Nucleus accumbens (tissue), 56 donors: ENCODE measurements at regions not wholly inside any gene's neighbourhood (a gene's known extent, or its start where the extent isn't known, plus 50 kb on each side); places are given as distances from the start of the nearest gene placed in this dataset.

ENCODE experiments used
- DNase-seq, 56 donors: peaks; one replicate each; lab custom pipeline; 2025; lab: John Stamatoyannopoulos, UW

DNA sequence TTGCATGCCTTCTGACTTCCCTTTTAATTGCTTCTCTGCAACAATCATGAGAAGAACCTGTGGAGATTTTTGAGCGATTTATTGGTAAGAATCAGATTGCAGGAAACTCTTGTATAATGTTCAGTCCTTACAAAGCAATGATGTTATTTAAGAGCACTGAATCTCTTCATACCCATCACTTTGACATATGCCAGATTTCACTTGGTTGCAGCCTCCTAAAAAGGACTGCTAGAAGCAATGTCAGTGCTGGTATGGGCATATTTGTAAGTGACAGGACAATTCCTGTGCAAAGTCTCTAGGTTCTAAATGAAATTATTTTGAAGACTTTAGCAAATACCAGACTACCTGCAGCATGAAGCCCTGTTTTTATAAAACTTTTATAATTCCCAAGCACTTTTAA lies 2272.7 kb upstream of the WWC1 start:
- DNase-seq: no peak

DNA sequence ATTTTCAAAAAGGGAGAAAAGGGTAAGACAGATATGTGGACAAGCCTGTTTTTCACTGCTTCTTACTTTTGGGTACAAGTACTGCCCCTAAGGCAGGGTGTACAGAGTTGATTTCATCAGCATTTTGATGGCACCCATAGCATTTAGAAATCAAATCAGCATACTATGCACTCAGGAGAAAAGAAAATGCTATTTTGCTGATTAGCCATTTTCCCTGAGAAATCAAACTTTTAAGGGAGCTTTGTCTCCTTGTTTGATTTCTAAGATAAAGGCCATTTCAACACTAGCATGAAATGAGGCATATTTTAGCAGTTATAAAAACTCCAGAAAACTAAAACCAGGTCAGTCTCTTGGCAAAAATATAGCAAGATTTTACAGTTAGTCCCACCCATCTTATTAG lies 2269.4 kb upstream of the WWC1 start:
- DNase-seq: no peak

DNA sequence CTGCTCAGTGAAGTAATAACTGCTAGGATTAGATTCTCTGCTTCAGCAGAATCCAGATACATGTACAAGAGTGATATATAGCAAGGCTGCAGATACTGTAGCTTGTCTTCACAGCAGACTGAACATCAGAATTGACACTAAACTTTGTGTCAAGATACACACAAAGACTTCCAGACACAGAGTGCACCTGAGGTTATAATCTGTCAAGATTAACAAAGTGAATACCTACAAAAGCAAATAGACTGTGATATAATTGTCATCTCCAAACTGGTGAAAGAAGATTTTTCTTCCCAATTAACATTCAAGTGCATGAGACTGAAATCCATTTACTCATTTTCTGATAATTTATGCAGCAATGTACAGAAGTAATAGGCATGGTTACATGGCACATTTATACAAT lies 2266.5 kb upstream of the WWC1 start:
- DNase-seq: no peak

DNA sequence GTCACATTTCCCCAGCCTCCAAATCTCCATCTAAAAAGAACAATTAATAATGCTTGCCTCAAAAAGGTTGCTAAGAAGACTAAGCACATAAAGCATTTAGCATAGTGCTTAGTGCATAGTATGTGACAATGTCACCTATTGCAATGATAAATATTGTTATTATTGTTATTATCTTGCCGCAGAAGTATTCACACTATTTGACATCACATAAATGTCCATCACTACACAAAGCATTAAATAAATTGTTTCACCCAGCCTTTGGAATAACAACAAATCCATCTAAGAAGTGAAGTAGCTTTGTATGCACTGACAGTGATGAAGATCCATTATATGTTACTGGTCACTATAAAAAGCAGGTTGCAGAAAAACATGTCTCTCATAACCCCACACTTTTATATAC lies 2263.9 kb upstream of the WWC1 start:
- DNase-seq: no peak

DNA sequence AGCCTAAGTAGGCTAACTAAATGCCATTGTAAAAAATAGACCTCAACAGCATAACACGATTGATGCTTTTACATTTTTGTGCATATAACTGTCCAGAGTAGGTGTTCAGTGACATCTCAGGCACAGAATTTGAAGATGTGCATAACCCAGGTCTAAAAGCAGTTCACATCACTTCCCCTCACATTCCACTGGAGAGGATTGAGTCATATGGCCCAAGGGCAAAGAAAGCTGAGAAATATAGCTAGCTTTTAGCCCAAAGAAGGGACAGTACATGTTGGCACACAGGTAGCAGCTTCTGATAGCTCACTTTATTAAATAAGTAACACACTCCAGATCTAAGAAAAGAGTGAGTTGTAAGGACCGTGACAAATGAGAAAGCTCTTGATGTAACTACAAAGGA lies 2259.5 kb upstream of the WWC1 start:
- DNase-seq: no peak

DNA sequence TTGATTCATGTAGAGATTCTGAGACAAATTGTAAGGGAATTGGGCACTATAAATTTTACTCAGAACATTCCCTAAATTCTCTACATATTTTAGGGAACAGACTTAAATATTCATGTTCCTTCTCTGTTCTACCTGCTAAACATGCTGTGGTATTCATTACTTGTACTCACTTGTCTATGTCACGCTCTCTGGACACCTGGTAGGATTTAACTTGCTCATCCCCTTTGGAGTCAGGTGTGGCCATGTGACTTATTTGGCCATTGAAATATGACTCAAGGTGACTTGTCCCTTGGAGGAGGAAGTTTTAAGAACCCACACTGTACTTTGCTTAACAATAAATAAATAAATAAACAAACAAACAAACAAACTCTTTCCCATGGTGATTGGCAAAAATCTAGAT lies 2258.8 kb upstream of the WWC1 start:
- DNase-seq: no peak

DNA sequence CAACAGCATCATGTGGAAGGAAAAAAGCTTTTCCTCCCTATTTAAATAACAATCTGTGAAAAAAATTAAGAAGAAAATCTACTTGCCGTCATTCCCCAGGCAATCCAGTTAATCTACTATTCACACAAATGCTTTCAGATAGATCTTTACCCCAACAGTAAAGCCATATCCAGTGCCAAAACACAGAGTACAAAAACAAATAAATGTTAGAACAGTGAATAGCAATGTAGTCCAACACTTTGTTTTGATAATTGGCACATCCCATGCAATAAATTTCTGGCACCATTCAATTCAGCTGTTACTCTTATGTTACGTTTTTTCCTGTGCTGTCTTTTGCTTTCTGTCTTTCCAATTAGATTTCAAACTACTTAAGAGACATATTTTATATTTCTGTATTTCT lies 2245.5 kb upstream of the WWC1 start:
- DNase-seq: no peak

DNA sequence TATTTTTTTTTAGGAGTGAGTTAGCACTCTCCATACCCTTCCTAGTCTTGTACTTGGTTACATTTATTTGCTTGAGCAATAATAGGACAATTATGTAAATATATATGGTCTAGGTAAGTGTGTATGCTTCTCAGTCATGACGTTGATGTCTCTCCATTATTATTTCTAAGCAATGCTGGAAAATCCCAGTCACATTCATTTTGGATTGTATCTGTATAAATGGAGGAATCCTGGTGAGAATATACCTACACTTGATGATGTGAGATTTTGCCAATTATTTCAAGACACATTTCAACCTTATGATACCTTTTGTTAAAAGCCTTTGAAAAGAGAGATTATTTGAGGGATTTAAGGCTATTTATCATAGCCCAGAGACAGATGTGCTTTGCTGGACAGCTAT lies 2244.5 kb upstream of the WWC1 start:
- no peak for DNase-seq

DNA sequence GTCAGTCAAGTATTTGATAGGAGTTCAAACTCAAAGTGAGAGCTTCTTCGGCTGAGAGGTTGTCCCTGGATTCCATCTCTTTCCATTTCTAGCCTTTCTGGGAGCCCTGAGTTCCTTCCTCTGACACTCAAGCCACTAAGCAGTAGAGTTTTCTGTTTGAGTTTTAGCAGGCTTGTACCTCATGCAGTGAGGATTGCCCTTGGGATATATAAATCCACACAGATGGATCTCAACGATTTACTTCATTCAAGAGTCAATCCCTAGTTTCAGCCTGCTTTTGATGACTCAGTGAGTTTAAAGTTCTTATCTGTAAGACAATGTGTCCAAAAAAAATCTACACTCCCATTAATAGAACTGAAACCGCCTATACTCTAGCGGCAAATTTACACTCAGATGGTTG lies 2240.9 kb upstream of the WWC1 start:
- DNase-seq: no peak

DNA sequence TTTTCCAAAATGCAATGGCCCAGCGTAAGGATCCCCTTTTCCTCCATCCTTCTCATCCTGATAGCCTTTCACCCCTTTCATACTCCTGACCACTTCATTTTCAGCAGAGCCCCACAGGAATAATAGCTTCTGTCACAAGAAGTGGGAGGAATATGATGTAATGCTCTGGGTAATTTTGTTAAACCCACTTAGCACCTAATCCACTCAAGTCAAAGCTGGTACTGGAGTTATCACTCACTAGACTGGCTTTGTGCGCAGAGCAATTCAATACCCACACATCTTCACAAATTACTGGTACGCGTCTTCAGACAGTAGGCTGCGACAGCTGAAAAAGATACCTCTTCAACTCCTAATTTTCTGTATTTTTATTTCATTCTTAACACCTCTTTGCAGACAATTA lies 2232.8 kb upstream of the WWC1 start:
- DNase-seq: no peak

DNA sequence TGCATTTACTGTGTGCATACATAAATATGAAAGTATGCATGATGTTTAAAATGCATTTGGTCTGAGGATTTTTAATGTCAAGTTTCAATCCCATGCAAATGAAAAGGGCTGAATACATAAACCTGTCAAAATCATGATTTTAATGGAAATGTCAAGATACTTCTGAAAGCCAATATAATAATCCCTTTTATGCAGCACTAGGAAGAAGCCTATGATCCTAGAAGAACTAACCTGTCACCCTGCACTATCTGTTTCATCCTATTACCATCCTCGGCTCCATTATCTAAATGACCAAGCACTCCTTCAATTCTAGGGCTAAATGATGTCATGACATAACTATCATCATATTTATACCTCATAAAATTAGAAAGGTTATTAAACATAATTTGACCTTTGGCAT lies 2229.4 kb upstream of the WWC1 start:
- no peak for DNase-seq

DNA sequence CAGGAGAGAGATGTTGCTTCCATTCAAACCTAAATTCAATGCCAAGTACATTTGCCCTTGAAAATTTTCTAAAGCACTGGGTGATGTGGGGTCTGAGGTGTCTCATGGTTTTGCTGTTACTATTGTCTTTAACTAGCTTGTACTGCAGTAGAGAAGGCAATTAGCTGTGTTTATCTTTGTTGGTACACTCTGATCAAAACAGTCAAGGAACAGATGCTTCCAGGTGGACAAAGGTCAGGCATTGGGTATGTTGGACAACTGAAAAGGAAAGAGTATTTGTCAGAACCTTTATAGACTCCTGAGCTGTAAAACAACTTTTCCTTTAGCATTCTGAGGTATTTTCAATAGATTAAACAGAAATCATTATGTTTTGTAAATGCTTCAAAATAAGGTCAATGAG lies 2228.7 kb upstream of the WWC1 start:
- no peak for DNase-seq

DNA sequence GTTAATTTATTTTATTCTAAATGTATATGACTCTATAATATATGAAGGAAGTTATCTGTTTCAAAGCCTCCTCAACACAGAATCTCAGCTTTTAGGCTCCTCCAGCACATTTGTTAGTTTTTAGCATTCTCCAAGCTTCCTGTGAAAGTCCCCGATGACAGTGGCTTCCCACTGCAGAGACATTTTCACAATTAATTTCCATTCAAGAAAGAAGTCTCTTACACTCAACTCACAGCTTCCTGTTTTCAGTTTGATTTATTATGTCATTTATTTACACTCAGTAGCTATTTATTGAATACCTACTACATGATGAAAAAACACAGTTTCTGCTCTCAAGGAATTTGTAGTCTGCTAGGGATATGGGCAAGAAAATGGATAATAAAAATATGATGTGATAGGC lies 2228.2 kb upstream of the WWC1 start:
- no peak for DNase-seq

DNA sequence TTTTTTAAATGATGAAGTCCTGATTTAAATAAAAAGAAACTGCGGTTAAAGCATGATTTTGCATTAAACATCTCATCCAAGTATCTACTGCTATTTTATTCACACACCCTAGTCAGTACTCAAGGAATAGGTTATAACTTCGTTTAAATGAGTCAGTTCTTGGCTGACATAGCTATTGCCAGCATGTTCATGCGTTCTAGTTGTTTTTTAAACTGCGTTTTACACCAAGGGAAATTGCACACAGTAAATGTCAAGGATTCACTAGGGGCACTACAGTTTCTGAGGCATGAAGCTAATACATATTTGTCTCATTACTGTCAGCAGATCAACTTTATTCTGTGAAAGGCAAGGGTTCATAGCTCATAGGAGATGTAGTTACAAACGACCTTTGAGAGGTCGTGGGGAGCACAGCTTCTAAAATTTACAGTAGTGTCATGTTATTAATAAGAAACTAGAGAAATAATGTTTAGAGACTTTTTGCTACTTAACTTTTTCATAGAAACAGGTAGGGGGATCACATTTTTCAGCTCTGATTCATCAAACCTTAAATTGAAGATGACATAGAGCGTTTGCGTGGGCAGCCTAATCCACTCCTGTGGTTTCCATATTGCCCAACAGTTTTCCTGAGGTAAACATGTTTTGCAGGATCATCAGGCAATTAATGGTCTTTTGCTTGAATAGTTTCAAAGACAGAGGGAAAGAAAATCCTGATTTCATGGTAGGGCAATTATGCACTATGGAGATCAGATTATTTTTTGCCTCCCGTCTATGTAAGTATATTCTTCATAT lies 2222.7 kb upstream of the WWC1 start:
- no peak for DNase-seq

DNA sequence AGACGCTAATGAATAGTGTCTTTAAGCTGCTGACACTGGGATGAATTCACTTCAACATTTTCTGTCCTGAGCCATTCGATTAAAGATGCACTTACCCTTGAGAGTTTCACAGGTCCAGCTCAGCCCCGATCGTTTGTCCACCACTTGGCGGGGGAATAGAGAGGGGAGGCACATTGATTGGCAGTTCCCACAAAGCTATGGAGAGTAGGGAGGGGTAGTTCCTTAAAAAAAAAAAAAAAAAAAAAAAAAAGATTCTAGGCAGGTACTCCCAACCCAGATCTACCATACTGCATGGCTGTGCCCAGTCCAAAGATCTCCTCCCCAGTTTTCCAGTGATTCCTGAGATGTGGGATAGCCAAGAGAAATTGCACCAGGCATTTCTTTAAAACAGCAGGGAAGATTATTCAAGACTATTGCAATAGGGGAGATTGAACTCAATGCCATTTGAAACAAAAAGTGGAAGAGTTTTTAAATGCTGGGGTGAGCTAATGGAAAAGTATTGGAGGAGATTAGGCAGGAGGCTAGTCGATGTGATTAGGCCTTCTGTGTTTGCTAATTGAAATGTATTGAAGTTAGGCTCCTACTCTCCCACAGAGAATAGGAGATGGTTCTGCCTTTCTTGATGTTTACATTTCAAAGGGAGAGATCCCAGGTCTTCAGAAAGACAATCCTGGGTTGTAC lies 2217.4 kb upstream of the WWC1 start:
- DNase-seq: no peak

DNA sequence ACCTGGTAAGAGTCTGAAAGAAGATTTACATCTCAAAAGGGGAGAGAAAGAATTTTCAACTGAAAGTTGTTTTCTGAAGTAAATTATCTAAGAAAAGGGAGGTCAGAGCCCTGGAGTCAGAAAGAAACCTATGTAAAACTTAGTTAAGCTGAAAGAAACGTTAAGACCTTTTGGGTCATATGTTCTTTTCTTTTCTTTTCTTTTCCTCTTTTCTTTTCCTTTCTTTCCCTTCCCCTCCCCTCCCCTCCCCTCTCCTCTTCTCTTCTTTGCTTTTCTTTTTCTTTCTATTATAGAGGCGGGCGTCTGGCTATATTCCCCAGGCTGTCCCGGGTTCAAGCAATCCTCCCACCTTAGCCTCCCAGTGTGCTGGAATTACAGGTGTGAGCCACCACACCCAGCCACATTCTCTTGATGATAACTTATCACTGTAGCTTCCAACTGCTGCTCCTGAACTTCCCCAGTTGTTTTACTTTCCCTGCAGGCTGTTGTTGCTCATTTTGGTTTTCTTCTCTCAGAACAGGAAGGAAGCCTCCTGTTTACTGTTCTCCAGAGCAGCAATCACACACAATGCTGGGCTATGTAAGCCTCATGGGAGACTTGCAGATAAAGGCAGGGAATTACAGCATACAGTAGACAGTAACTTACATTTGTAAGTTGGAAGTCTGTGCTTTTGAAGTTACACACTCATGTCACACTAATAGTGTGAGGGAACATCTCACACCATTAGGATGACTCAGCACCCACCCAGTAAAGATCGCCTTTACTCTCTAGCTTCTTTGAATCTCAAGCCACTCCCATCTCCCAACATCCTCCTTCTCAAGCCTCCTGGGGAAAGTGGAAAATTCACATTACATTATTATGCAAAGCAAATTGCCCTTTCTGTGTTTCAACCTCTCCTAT lies 2216.6 kb upstream of the WWC1 start:
- no peak for DNase-seq

DNA sequence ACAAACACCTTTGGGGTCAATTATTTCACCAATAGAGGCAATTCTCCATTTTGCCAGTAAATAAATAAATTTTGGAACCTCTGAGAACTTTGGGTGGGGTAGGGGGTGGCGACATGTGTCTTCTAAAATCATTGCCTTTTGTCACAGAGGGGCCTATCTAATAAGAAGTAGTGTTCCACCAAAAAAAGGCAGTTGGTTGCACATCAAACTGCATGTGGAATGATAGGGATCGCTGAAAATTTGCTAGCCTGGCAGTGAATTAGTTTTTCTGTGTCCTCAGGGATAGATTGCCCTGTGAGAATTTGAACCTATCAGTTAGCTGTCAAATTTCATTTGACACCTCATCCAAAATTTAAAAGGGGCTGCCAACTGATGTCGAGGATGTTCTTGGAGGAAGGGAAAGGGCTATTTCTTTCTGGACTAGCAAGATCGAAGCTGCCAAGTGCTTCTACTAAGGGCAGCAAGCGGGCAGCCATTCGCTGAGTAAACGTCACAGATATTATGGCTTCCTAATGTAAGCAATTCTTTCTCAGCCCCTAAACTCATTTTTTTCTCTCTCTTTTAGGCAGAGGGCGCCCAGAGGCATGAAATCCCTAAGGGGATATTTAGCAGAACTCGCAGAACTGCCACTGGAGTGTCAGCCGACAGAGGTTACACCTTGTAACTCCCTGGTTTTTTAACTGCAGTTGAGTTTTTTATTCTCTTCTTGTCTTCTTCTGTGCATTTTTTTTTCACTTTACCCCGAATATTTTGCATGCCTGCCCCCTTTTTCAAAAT lies 2208.1 kb upstream of the WWC1 start:
- DNase-seq: no peak

DNA sequence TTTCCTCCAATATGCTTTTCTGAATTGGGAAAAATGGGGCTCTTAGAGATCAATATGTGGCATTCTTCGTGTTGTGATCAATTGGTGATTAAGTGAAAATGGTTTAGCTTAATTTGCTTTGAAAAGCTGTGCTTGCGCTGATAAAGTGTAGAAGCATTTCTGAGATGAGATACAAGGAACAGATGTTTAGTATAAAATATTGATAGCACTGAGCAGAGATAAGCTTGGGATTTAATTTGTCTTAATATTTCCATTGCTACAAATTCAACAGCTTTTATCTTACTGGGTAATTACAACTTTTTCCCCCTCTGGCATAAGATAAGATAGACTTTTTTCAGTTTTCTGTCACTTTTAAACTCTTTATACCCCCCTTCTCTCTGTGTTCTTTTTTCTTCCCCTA lies 2204.9 kb upstream of the WWC1 start:
- DNase-seq: no peak

DNA sequence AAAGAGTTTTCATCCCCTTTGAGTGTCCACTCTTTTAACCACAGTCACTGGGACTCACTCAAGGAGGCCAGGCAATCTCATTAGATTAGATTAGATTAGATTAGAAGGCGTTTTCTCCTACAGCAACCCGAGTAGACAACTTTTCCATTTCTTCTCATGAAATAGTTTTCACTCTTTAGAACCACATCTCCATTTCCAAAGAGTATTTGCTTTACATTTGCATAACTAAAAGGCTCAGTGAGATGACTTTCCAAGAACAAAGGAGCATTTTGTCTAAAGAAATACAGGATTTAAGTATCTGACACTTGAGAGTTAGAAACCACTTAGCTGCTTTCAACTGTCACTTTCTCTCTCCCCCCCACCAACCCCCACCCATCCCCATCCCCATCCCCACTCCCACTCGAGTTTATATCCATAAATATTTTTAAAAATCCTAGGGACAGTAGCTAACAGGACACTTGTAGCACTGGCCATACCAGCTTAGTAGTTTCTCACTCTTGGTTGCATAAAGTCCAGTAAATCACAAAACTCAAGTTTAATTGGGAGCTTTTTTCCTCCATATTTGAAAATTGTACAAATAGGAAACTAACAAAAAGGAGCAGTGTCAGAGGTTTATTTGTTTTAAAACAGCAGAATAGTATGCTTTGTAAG lies 2202.9 kb upstream of the WWC1 start:
- DNase-seq: no peak

DNA sequence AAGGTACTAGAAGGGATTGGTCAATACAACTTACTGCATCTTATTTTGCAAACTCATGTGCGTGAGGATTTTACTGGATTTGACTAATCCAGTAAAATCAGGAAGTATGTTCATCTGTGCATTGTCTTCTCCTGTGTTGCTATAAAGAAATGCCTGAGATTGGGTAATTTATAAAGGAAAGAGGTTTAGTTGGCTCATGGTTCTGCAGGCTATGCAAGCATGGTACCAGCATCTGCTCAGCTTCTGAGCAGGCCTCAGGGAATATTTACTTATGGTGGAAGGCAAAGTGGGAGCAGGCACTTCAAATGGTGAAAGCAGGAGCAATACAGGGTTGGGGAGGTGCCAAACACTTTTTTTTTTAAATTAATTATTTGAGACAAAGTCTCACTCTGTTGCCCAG lies 2199.5 kb upstream of the WWC1 start:
- DNase-seq: no peak
